ENCODE measurements at regions not wholly inside any gene's neighbourhood (a gene's known extent, or its start where the extent isn't known, plus 50 kb on each side); places are given as distances from the start of the nearest gene placed in this dataset.
"Not testable (repeated sequence)": the region's sequence is repeated elsewhere in the genome, so short reads cannot be mapped to it uniquely, and the experiment has no call there.

DNA sequence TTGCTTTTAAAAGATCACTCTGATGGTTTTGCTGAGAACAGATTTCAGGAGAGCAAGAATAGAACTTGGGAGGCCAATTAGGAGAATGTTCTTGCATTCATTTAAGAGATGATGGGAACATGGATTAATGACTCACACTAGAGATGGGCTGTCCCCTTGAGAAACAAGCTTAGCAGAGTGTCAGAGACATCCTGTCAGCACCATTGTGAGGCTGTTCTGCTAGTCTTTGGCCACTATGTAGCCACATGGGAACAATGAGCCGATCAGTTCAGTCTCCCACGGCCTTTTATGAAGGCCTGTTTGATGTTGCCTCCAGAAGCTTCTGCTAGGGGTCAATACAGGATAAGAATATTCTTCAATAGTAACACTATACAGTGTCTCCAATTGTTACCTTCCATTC is 113.0 kb upstream of the EYA4 start:
- DNase-seq, result no peak

DNA sequence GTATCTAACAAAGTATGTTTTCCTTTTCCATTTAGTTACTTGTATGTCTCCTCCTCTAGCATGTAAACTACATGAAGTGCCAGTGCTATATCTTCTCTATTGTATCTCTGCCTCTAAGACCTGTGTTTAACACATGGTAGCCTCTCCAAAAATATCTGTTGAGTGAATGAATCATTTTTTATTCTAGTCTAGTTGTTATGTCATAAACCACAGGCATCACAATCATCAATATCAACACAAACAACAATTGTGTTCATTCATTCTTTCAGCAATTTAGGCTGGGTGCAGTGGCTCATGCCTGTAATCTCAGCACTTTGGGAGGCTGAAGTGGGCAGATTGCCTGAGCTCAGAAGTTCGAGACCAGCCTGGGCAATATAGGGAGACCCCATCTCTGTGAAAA is 111.6 kb upstream of the EYA4 start:
- DNase-seq, result no peak

DNA sequence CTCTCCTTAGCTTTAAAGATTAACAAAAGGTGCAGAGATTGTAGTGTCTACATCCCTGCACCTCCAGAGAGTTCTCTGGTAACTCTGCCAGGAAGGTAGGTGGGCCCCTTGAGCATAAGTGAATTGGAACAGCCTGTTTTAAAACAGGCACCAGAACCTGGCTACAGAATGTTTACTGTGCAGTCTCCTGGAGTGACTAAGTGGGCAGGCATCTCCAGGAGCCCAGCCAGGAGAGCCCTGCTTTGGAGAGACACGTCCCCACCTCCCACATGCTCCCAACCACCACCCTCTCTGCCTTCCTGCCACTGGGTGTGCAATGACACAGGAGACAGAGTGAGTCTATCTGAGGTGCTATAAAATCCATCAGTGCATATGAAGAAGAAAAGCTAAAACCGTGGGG is 110.3 kb upstream of the EYA4 start:
- DNase-seq, result no peak

- DNase-seq, result no peak
Measured at GRCh38 chr6:133131621-133132465, 109.3 kb upstream of the EYA4 start.

DNA sequence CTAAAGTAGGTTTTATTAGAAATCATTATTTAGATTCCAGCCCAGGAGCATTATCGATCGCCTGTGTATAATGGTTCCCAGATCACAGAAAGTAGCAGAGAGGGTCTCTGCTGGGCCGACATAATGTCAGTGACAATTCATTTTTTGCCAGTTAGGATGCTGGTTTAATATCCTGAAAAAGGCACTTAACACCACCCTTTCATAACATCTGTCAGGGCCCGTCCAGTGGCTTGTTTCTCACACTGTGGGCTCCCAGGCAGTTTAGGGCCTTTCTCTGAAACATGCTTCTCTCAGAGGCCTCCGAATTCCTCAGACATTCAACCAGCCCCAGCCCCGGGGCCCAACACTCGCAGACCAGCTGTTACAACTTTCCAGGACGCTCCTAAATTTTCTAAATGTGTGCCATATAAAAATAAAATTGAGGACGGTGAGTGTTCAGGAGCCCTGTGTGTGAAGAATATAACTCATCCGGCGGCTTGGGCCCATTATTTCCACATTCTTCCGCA is 108.6 kb upstream of the EYA4 start:
- no peak for DNase-seq

DNA sequence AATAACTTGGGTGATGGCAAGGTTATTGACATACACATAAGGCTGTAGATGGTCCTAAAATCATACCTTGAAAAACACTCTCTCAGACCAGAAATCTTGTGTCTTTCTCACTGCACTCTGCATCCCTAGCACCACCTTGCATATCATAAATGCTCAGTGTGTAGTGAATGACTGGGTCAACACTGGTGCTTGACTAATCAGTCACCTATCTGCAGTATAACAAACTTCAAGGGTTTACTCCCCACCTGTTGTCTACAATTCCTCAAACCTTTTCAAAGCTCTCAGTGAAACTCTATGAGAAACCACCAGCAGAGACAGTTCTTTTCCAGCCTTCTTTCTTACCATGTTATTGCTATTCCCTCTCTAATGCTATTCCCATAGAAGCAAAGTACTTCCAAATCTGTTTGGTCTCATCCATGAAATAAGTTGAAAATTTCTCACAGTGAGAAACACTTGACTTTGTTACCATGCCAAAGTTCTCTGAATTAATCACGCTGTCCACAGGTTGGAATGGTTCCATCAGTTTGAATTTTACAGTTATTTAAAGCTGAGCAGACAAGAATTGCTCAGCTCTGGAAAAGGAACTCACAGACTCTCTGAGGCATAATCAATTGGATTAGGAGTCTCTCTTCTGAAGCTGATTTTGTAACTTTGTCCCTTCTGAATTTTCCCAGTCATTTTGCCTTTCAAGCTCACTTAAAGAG is 104.8 kb upstream of the EYA4 start:
- DNase-seq, result no peak

DNA sequence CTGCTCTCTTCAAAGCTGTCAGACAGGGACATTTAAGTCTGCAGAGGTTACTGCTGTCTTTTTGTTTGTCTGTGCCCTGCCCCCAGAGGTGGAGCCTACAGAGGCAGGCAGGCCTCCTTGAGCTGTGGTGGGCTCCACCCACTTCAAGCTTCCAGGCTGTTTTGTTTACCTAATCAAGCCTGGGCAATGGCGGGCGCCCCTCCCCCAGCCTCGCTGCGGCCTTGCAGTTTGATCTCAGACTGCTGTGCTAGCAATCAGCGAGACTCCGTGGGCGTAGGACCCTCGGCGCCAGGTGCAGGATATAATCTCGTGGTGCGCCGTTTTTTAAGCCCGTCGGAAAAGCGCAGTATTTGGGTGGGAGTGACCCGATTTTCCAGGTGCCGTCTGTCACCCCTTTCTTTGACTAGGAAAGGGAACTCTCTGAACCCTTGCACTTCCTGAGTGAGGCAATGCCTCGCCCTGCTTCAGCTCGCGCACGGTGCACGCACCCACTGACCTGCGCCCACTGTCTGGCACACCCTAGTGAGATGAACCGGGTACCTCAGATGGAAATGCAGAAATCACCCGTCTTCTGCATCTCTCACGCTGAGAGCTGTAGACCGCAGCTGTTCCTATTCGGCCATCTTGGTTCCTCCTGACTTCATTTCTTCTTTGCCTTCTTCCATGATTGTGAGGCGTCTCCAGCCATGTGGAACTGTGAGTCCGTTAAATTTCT is 93.5 kb upstream of the EYA4 start:
- DNase-seq, result not testable (repeated sequence)

DNA sequence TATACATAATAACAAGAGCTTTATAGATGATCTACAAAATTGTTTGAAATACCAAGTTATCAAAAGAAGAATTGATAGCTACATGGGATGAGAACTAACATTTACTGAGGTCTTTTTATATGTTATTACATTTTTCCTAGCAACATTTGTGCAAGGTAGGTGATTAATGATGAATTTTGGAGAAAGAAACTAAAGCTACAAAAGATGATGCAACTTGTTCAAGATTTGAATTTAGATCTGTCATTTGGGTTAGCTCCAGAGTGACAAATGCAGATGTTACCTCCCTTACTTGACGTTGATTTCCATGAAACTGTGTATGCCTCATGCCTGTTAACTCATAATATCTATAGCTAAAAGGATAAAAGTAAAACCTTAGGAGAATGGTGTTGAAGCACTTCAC is 84.5 kb upstream of the EYA4 start:
- DNase-seq, result no peak

DNA sequence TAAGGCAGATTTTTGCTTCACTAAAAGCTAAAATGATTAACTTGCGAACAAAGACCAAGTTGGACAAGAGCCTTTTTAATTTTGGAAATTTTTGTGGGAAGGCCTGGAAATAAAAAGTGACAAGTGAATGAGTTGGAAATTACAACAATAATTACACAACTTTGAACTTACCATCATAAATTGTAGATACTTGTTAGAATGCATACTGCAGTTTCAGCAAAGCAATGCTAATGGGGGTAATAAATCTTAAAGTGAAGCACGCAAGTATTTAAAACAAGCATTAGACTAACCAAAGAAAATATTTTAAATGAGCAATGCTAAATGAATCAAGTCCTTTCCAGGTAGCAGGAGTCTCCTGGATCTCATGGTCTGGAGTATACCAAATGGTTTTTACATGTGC is 83.2 kb upstream of the EYA4 start:
- DNase-seq, result no peak

GRCh38 chr6:133159255-133159795 is 81.8 kb upstream of the EYA4 start:
- no peak for DNase-seq

DNA sequence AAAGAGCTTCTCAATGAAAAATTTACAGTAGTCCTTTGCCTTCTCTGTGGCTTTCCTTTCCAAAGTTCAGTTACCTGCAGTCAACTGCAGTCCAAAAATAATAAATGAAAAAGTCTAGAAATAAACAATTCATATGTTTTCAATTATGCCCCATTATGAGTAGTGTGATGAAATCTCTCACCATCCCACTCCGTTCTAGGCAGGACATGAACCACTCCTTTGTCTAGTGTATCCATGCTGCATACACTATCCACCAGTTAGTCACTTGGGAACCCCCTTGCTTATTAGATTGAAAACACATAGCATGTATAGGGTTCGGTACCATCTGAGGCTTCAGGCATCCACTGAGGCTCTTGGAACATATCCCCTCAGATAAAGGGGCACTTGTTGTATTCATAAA is 80.6 kb upstream of the EYA4 start:
- no peak for DNase-seq

DNA sequence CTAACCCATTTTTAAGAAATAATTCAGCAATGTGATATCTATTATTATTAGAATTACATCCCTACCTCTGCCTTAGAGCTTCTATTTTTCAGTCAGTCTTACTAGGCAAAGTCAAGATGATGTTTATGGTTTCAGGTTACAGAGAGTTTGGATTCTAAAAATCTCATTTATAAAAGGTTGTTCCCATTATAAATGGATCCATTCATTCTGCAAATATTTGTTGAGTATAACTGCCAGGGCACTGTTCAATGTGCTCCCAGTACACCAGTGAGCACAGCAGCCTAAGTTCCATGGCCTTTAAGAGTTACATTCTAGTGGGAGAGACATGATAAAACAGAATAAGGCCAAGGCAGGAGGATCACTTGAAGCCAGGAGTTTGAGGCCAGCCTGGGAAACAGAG is 75.9 kb upstream of the EYA4 start:
- no peak for DNase-seq

- no peak for DNase-seq
Measured at GRCh38 chr6:133166766-133167165, 74.4 kb upstream of the EYA4 start.

DNA sequence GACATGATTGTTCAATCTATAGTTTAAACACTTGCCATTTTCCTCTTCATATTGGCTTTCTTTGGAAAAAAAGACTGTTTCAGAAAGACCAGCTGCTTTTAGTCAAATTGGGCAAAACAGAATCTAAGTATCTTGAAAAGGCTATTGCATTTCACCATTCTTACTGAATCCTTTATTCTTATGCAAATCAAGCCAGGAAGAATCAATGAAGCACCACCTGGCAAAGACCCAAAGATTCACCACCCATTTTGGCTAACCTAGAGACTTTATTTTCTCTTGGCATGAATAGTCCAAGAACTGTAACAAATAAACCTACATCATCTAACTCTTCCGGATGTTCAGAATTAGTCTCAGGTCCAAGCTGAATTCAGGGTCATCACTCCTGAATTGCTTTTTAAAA is 71.3 kb upstream of the EYA4 start:
- no peak for DNase-seq

GRCh38 chr6:133170602-133171001 is 70.6 kb upstream of the EYA4 start:
- no peak for DNase-seq

GRCh38 chr6:133171989-133172604 is 69.1 kb upstream of the EYA4 start:
- DNase-seq, result no peak

GRCh38 chr6:133173276-133173675 is 67.9 kb upstream of the EYA4 start:
- DNase-seq, result no peak

- no peak for DNase-seq
Measured at GRCh38 chr6:133179481-133179880, 61.7 kb upstream of the EYA4 start.

- no peak for DNase-seq
Measured at GRCh38 chr6:133183691-133184090, 57.5 kb upstream of the EYA4 start.

DNA sequence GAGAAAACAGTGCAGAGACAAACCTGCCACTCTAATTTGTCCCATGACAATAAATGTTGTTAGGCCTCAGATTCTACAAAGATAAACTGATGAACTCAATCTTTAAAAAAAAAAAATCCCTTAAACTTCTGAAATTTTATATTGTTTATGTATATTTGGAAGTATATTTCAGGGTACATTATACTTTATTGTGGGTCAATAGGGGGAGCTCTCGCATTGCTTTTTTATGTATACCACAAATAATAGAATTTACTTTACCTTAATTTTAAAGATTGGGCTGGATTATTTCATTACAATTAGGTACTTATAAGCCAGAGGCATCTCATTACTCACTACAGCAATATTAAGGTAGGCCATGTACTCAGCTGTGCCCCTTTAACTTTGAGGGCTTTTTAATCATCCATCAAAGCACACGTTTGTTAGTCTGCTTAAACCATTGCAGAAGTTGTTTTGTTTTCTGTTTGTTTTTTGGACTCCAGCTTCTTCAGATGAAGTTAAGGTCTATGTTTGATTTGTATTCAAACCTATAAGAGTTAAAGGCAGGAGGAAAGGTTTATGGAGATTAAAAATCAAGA is 56.3 kb upstream of the EYA4 start:
- DNase-seq, result peak; percentile 27 to 29

- no peak for DNase-seq
Measured at GRCh38 chr6:133185731-133186130, 55.4 kb upstream of the EYA4 start.

GRCh38 chr6:133187114-133187513 is 54.0 kb upstream of the EYA4 start:
- no peak for DNase-seq
